ENCODE measurements at regions not wholly inside any gene's neighbourhood (a gene's known extent, or its start where the extent isn't known, plus 50 kb on each side); places are given as distances from the start of the nearest gene placed in this dataset.

GRCh38 chr2:183243758-183244157 is 119.5 kb downstream of the NUP35 start:
- intact Hi-C loops (cut with DNase I, micrococcal nuclease): no loop called here
- no peak for ATAC-seq (ENCODE audit: poor library complexity)
- H3K36me3 Mint-ChIP-seq (ENCODE audit: low read depth): no peaks in the 10 kb centered on the region
- CTCF ChIA-PET: no interaction called here
- TF ChIP-seq, protein P1, sequence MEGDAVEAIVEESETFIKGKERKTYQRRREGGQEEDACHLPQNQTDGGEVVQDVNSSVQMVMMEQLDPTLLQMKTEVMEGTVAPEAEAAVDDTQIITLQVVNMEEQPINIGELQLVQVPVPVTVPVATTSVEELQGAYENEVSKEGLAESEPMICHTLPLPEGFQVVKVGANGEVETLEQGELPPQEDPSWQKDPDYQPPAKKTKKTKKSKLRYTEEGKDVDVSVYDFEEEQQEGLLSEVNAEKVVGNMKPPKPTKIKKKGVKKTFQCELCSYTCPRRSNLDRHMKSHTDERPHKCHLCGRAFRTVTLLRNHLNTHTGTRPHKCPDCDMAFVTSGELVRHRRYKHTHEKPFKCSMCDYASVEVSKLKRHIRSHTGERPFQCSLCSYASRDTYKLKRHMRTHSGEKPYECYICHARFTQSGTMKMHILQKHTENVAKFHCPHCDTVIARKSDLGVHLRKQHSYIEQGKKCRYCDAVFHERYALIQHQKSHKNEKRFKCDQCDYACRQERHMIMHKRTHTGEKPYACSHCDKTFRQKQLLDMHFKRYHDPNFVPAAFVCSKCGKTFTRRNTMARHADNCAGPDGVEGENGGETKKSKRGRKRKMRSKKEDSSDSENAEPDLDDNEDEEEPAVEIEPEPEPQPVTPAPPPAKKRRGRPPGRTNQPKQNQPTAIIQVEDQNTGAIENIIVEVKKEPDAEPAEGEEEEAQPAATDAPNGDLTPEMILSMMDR (IDR thresholded peaks at IDR 0.05): no peak
- no peaks in the 10 kb centered on the region for H3K4me1 Mint-ChIP-seq (ENCODE audit: low read depth)
- no peaks in the 10 kb centered on the region for H3K4me1 ChIP-seq (ENCODE audit: insufficient read depth, low read length)
- H3K4me3 Mint-ChIP-seq: no peak overlapping the region
- no peak overlapping the region for H3K4me3 ChIP-seq (ENCODE audit: low read length)
- H3K27me3 ChIP-seq (ENCODE audit: control insufficient read depth in 1 of 2, insufficient read depth in 2 of 2, low read length in 2 of 2): no peaks in the 10 kb centered on the region
- H3K27ac Mint-ChIP-seq: no peak overlapping the region
- no peaks in the 10 kb centered on the region for H3K27me3 Mint-ChIP-seq
- H3K9me3 ChIP-seq (ENCODE audit: control insufficient read depth in 1 of 2, insufficient read depth in 1 of 2, low read length in 2 of 2): no peaks in the 10 kb centered on the region
- H3K27ac ChIP-seq (ENCODE audit: low read depth in 1 of 2, low read length in 2 of 2): no peak overlapping the region
- DNase-seq: no peak
- H3K36me3 ChIP-seq (ENCODE audit: insufficient read depth, low read length): no peaks in the 10 kb centered on the region
- H3K9me3 Mint-ChIP-seq: no peaks in the 10 kb centered on the region
- POLR2A ChIA-PET: no interaction called here

- H3K4me1 Mint-ChIP-seq (ENCODE audit: low read depth): no peaks in the 10 kb centered on the region
- TF ChIP-seq, protein P1 (IDR thresholded peaks at IDR 0.05): no peak
- Histone ChIP-seq H3K4me3 (ENCODE audit: low read length) (no peak overlapping the region), H3K9me3 (ENCODE audit: control insufficient read depth in 1 of 2, insufficient read depth in 1 of 2, low read length in 2 of 2) (no peaks in the 10 kb centered on the region), H3K4me1 (ENCODE audit: insufficient read depth, low read length) (no peaks in the 10 kb centered on the region), H3K27ac (ENCODE audit: low read depth in 1 of 2, low read length in 2 of 2) (no peak overlapping the region), H3K36me3 (ENCODE audit: insufficient read depth, low read length) (no peaks in the 10 kb centered on the region), H3K27me3 (ENCODE audit: control insufficient read depth in 1 of 2, insufficient read depth in 2 of 2, low read length in 2 of 2) (no peaks in the 10 kb centered on the region)
- CTCF ChIA-PET: no interaction called here
- DNase-seq (no peak), ATAC-seq (ENCODE audit: poor library complexity) (no peak)
- intact Hi-C loops (cut with DNase I, micrococcal nuclease): no loop called here
- H3K9me3 Mint-ChIP-seq: no peaks in the 10 kb centered on the region
- no peaks in the 10 kb centered on the region for H3K36me3 Mint-ChIP-seq (ENCODE audit: low read depth)
- POLR2A ChIA-PET: no interaction called here
- no peak overlapping the region for H3K27ac Mint-ChIP-seq
- no peaks in the 10 kb centered on the region for H3K27me3 Mint-ChIP-seq
- H3K4me3 Mint-ChIP-seq: no peak overlapping the region
Measured at GRCh38 chr2:183244300-183244844, 120.1 kb downstream of the NUP35 start.

- DNase-seq (peak in 3 of 14 experiments; percentile 2 to 6 (median 3)), ATAC-seq (ENCODE audit: poor library complexity) (no peak)
- Mint-ChIP-seq H3K36me3 (ENCODE audit: low read depth) (no peaks in the 10 kb centered on the region), H3K4me1 (ENCODE audit: low read depth) (no peaks in the 10 kb centered on the region), H3K27ac (no peak overlapping the region), H3K9me3 (no peaks in the 10 kb centered on the region), H3K27me3 (no peaks in the 10 kb centered on the region), H3K4me3 (no peak overlapping the region)
- no peaks in the 10 kb centered on the region for H3K36me3 ChIP-seq (ENCODE audit: insufficient read depth, low read length)
- ChIA-PET POLR2A (no interaction called here), CTCF (interaction anchor here (1.2 kb wide), 1 partner anchor 17 kb away, joined by 3 read pairs; no protein-coding TSS in a partner anchor)
- H3K27ac ChIP-seq (ENCODE audit: low read depth in 1 of 2, low read length in 2 of 2): no peak overlapping the region
- intact Hi-C loops (cut with DNase I, micrococcal nuclease): no loop called here
- TF ChIP-seq, protein P1 (IDR thresholded peaks at IDR 0.05): peak; percentile 57
- H3K4me1 ChIP-seq (ENCODE audit: insufficient read depth, low read length): no peaks in the 10 kb centered on the region
- H3K4me3 ChIP-seq (ENCODE audit: low read length): no peak overlapping the region
- H3K9me3 ChIP-seq (ENCODE audit: control insufficient read depth in 1 of 2, insufficient read depth in 1 of 2, low read length in 2 of 2): no peaks in the 10 kb centered on the region
- no peaks in the 10 kb centered on the region for H3K27me3 ChIP-seq (ENCODE audit: control insufficient read depth in 1 of 2, insufficient read depth in 2 of 2, low read length in 2 of 2)
Measured at GRCh38 chr2:183248866-183249567, 124.8 kb downstream of the NUP35 start.
